ENCODE measurements at regions not wholly inside any gene's neighbourhood (a gene's known extent, or its start where the extent isn't known, plus 50 kb on each side); places are given as distances from the start of the nearest gene placed in this dataset.

DNA sequence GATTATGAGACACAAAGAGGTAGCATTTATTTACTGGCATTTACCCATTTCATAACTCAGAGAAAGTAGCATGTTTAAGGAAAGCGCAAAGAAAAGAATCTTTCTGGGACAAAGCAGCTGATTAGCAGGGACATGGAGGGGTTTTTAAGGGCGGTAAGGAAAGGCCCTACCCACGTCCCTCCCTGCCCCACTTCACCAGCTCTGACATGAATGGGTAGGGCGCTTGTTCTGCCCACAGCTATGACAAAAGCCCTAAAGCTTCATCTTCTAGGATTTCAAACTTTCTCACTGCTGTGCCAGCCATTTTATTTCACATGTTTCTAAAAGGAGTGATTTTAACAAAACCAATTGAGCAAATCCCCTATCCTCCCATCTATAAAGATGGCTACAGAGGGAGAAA lies 406.9 kb upstream of the KLF6 start:
- Histone ChIP-seq H2AFZ (ENCODE audit: low read depth, low read length) (no peak overlapping the region), H3K79me2 (ENCODE audit: control insufficient read depth, insufficient read depth, low read length) (no peaks in the 10 kb centered on the region), H3K4me2 (ENCODE audit: insufficient read depth, low read length) (no peak overlapping the region), H4K20me1 (replicated peaks; ENCODE audit: control insufficient read depth, insufficient read depth, low read length) (no peaks in the 10 kb centered on the region), H3K27me3 (ENCODE audit: control insufficient read depth in 2 of 2, insufficient read depth in 2 of 2, low read length in 2 of 2) (peaks cover 6 to 34% of the 10 kb centered on the region in 2 experiments; a peak in 4 of 5 replicates), H3K9me1 (ENCODE audit: control insufficient read depth, insufficient read depth, low read length) (no peaks in the 10 kb centered on the region), H3K9ac (ENCODE audit: insufficient read depth in 1 of 2, low read depth in 2 of 2, low read length in 2 of 2) (no peak overlapping the region), H3K36me3 (ENCODE audit: control insufficient read depth, insufficient read depth, low read length) (no peaks in the 10 kb centered on the region), H3K4me3 (no peak overlapping the region), H3K4me1 (replicated peaks in 1 of 2; ENCODE audit: control insufficient read depth in 2 of 2, insufficient read depth in 2 of 2, low read length in 2 of 2) (no peaks in the 10 kb centered on the region), H3K27ac (ENCODE audit: extremely low read depth, low read depth, low read length) (no peak overlapping the region), H3K9me3 (replicated peaks; ENCODE audit: control insufficient read depth, insufficient read depth, low read depth, low read length) (no peaks in the 10 kb centered on the region)
- ChIA-PET POLR2A (interaction anchor here (0.8 to 1.3 kb wide), 2 partner anchors 23 to 880 kb away, joined by 3 to 4 read pairs; no protein-coding TSS in a partner anchor), CTCF (ENCODE audit: low intra/inter-chr PET ratio) (no interaction called here)
- no peak for DNase-seq (ENCODE audit: extremely low read depth in 1 of 4, low spot score in 3 of 4)
- FAIRE-seq = no peak
- no TSS peak for BruUV-seq (replicated peaks)
- TF ChIP-seq DNMT1 (IDR thresholded peaks at IDR 0.05) (no peak), ZNF766 (CRISPR knock-in tag; conservative IDR thresholded peaks at IDR 0.05) (no peak), LCOR (CRISPR knock-in tag; IDR thresholded peaks at IDR 0.05) (no peak)
- ATAC-seq = no peak
- intact Hi-C loops (cut with micrococcal nuclease) = loop anchor here (10.0 kb wide), 1 partner anchor 463 kb away; no protein-coding TSS in a partner anchor
- 0% methylated on average over 4 of the region's 4 CpGs for WGBS (ENCODE audit: insufficient coverage, low coverage, missing lambda C conversion rate)
- in situ Hi-C loops (cut with MboI) = no loop called here

DNA sequence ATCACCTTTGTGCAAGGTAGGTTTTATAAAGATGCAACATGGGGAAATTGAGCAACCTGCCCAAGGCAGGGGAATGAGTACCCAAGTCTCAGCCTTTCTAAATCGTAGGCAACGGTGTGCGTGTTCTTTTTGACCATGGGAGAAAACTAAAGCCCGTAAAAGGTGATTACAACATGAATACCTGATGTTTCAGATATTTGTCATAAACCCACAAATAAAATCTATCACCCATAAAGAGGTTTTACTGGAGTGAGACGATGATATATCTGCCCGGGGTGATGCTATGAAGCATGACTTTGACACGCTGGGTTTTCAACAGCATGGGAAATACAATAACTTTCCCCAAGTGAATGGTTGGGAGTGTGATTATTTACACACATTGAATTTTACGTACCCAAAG lies 406.3 kb upstream of the KLF6 start:
- in situ Hi-C loops (cut with MboI) = no loop called here
- Histone ChIP-seq H3K79me2 (ENCODE audit: control insufficient read depth, insufficient read depth, low read length) (no peaks in the 10 kb centered on the region), H3K4me2 (ENCODE audit: insufficient read depth, low read length) (no peak overlapping the region), H3K9me1 (ENCODE audit: control insufficient read depth, insufficient read depth, low read length) (no peaks in the 10 kb centered on the region), H2AFZ (ENCODE audit: low read depth, low read length) (no peak overlapping the region), H3K4me1 (replicated peaks in 1 of 2; ENCODE audit: control insufficient read depth in 2 of 2, insufficient read depth in 2 of 2, low read length in 2 of 2) (no peaks in the 10 kb centered on the region), H3K9ac (ENCODE audit: insufficient read depth in 1 of 2, low read depth in 2 of 2, low read length in 2 of 2) (no peak overlapping the region), H3K4me3 (no peak overlapping the region), H4K20me1 (replicated peaks; ENCODE audit: control insufficient read depth, insufficient read depth, low read length) (no peaks in the 10 kb centered on the region), H3K27me3 (ENCODE audit: control insufficient read depth in 2 of 2, insufficient read depth in 2 of 2, low read length in 2 of 2) (peaks cover 10 to 39% of the 10 kb centered on the region in 2 experiments; a peak in 4 of 5 replicates), H3K9me3 (replicated peaks; ENCODE audit: control insufficient read depth, insufficient read depth, low read depth, low read length) (no peaks in the 10 kb centered on the region), H3K27ac (ENCODE audit: extremely low read depth, low read depth, low read length) (no peak overlapping the region), H3K36me3 (ENCODE audit: control insufficient read depth, insufficient read depth, low read length) (no peaks in the 10 kb centered on the region)
- no peak for DNase-seq (ENCODE audit: extremely low read depth in 1 of 4, low spot score in 3 of 4)
- intact Hi-C loops (cut with micrococcal nuclease) = loop anchor here (10.0 kb wide), 1 partner anchor 463 kb away; no protein-coding TSS in a partner anchor
- ChIA-PET POLR2A (no interaction called here), CTCF (ENCODE audit: low intra/inter-chr PET ratio) (no interaction called here)
- no TSS peak for BruUV-seq (replicated peaks)
- FAIRE-seq = no peak
- WGBS (ENCODE audit: insufficient coverage, low coverage, missing lambda C conversion rate) = 1% methylated on average over 8 of the region's 8 CpGs
- no peak for ATAC-seq
- TF ChIP-seq, protein P1, sequence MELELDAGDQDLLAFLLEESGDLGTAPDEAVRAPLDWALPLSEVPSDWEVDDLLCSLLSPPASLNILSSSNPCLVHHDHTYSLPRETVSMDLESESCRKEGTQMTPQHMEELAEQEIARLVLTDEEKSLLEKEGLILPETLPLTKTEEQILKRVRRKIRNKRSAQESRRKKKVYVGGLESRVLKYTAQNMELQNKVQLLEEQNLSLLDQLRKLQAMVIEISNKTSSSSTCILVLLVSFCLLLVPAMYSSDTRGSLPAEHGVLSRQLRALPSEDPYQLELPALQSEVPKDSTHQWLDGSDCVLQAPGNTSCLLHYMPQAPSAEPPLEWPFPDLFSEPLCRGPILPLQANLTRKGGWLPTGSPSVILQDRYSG (tag; conservative IDR thresholded peaks at IDR 0.05; ENCODE audit: low read depth) = no peak
- TF ChIP-seq, protein P2, sequence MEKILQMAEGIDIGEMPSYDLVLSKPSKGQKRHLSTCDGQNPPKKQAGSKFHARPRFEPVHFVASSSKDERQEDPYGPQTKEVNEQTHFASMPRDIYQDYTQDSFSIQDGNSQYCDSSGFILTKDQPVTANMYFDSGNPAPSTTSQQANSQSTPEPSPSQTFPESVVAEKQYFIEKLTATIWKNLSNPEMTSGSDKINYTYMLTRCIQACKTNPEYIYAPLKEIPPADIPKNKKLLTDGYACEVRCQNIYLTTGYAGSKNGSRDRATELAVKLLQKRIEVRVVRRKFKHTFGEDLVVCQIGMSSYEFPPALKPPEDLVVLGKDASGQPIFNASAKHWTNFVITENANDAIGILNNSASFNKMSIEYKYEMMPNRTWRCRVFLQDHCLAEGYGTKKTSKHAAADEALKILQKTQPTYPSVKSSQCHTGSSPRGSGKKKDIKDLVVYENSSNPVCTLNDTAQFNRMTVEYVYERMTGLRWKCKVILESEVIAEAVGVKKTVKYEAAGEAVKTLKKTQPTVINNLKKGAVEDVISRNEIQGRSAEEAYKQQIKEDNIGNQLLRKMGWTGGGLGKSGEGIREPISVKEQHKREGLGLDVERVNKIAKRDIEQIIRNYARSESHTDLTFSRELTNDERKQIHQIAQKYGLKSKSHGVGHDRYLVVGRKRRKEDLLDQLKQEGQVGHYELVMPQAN (IDR thresholded peaks at IDR 0.05; ENCODE audit: borderline replicate concordance) = no peak
- TF ChIP-seq MTA3 (IDR thresholded peaks at IDR 0.05; ENCODE audit: borderline replicate concordance) = no peak
- TF ChIP-seq, protein P3, sequence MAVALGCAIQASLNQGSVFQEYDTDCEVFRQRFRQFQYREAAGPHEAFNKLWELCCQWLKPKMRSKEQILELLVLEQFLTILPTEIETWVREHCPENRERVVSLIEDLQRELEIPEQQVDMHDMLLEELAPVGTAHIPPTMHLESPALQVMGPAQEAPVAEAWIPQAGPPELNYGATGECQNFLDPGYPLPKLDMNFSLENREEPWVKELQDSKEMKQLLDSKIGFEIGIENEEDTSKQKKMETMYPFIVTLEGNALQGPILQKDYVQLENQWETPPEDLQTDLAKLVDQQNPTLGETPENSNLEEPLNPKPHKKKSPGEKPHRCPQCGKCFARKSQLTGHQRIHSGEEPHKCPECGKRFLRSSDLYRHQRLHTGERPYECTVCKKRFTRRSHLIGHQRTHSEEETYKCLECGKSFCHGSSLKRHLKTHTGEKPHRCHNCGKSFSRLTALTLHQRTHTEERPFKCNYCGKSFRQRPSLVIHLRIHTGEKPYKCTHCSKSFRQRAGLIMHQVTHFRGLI (CRISPR knock-in tag; IDR thresholded peaks at IDR 0.05) = no peak
- no peak for TF ChIP-seq NFRKB (IDR thresholded peaks at IDR 0.05; ENCODE audit: low read depth)
- TF ChIP-seq, protein P4, sequence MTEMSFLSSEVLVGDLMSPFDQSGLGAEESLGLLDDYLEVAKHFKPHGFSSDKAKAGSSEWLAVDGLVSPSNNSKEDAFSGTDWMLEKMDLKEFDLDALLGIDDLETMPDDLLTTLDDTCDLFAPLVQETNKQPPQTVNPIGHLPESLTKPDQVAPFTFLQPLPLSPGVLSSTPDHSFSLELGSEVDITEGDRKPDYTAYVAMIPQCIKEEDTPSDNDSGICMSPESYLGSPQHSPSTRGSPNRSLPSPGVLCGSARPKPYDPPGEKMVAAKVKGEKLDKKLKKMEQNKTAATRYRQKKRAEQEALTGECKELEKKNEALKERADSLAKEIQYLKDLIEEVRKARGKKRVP (CRISPR knock-in tag; IDR thresholded peaks at IDR 0.05) = no peak
- no peak for TF ChIP-seq HLTF (IDR thresholded peaks at IDR 0.05)
- TF ChIP-seq ZNF354B (CRISPR knock-in tag; IDR thresholded peaks at IDR 0.05) = no peak
- no peak for TF ChIP-seq CCAR2 (IDR thresholded peaks at IDR 0.05; ENCODE audit: low read depth, low read length)

Measured in K562 (cell line).